Cardiac fibroblast (primary cell): ENCODE measurements at regions not wholly inside any gene's neighbourhood (a gene's known extent, or its start where the extent isn't known, plus 50 kb on each side); places are given as distances from the start of the nearest gene placed in this dataset.
A peak's percentile ranks its signal among the peaks of the same experiment; 100 is the strongest.
"Not testable (repeated sequence)": the region's sequence is repeated elsewhere in the genome, so short reads cannot be mapped to it uniquely, and the experiment has no call there.

Experiments used
- DNase-seq, 2 donors: peaks; one replicate each; pipeline versions ENCODE4 v3.0.0 to v3.0.0-alpha.2; 2010; ENCODE audit warnings: low read depth in 2 of 2
- H3K4me3 ChIP-seq, 2 donors: replicated peaks in 1 of 2; 1 replicate in 1 of 2; 2 replicates in 1 of 2; pipeline ENCODE4 v1.5.1; 2011; ENCODE audit warnings: low read depth in 2 of 2, low read length in 2 of 2, mild to moderate bottlenecking in 2 of 2, moderate library complexity in 1 of 2
- CTCF ChIP-seq: IDR thresholded peaks from one replicate; pipeline ENCODE4 v1.5.1; 2011; ENCODE audit warnings: low read depth, mild to moderate bottlenecking, low read length, inconsistent platforms

- peak; percentile 27 to 49 for DNase-seq
- no peak for TF ChIP-seq CTCF
- no peak overlapping the region for H3K4me3 ChIP-seq
These were observed 245.6 kb downstream of the BLID start for GRCh38 chr11:121870206-121871045.

DNA sequence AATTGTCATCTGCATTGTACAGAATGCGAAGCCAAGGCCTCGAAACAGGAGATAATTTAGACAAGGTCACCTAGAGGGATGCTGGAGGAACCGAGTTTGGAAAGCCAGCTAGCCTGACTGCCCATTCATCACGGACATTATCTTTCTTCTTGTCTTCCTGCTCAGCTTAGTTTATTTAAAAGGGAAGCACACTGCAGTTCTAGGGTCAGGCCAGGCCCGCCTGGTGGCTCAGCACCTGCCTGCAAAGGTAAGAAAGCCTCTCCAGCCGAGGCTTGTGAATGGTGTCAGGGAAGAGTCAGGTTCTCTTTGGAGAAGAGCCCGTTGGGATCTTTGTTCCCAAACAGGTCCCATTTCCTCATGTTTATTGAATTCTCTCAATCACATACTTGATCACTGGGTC, 246.5 kb downstream of the BLID start:
- H3K4me3 ChIP-seq = no peak overlapping the region
- no peak for DNase-seq
- TF ChIP-seq CTCF = no peak

- no peak for TF ChIP-seq CTCF
- no peak overlapping the region for H3K4me3 ChIP-seq
- no peak for DNase-seq
These were observed 249.3 kb downstream of the BLID start for GRCh38 chr11:121866754-121867153.

- no peak for DNase-seq
- TF ChIP-seq CTCF = peak; percentile 8
- no peak overlapping the region for H3K4me3 ChIP-seq
These were observed 251.4 kb downstream of the BLID start for GRCh38 chr11:121864660-121865059.

GRCh38 chr11:121863126-121863525, 252.9 kb downstream of the BLID start:
- no peak overlapping the region for H3K4me3 ChIP-seq
- TF ChIP-seq CTCF = no peak
- no peak for DNase-seq

DNA sequence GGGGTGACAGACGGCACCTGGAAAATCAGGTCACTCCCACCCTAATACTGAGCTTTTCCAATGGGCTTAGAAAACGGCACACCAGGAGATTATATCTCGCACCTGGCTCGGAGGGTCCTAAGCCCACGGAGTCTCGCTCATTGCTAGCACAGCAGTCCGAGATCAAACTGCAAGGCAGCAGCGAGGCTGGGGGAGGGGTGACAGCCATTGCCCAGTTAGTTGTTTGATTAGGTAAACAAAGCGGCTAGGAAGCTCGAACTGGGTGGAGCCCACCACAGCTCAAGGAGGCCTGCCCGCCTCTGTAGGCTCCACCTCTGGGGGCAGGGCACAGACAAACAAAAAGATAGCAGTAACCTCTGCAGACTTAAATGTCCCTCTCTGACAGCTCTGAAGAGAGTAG, 260.9 kb downstream of the BLID start:
- not testable (repeated sequence) for DNase-seq, H3K4me3 ChIP-seq

- no peak for TF ChIP-seq CTCF
- peak in 1 of 2 donors; percentile 13 for DNase-seq
- H3K4me3 ChIP-seq = no peak overlapping the region
These were observed 272.0 kb downstream of the BLID start for GRCh38 chr11:121844016-121844415.
